RPMI8226 (cell line): ENCODE measurements at regions not wholly inside any gene's neighbourhood (a gene's known extent, or its start where the extent isn't known, plus 50 kb on each side); places are given as distances from the start of the nearest gene placed in this dataset.
"Not testable (repeated sequence)": the region's sequence is repeated elsewhere in the genome, so short reads cannot be mapped to it uniquely, and the experiment has no call there.

Experiments used
- DNase-seq: peaks from one replicate; pipeline ENCODE4 v3.0.0-alpha.2; 2015

DNA sequence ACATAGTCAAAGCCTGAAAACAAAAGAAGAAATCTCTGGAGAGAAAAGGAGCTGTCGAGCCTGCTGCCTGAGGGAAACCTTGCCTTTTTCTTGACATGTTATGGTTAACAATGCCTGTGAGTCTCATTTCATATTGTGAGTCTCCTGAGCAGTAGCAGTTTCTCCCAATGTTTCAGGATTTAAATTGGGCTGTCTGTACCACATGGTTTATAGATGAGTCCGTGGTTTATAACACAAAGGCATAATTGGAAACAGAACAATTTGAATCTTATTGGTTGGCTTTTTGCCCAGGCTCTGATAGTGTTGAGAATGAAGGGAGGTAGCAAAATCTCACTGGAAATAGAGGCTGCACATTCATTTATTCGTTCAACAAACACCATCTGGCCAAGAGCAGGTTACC lies 540.9 kb downstream of the RAB38 start:
- no peak for DNase-seq

DNA sequence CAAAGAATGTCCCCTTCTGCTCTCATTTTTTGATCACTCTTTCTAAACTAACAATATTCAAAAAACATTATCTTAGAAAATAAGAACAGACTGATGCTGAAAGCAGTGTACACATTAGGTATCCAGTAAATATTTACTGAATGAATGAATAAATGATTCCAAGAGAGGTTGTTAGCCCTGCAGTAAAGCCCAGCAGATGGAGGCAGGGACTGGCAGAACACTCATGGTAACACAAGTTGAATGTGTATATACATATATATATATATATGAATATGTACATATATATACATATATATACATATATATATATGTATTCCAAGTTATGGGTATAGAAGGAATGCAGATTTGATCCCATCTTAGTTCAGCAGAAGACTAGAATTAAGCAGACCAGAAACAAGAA lies 546.3 kb downstream of the RAB38 start:
- no peak for DNase-seq

DNA sequence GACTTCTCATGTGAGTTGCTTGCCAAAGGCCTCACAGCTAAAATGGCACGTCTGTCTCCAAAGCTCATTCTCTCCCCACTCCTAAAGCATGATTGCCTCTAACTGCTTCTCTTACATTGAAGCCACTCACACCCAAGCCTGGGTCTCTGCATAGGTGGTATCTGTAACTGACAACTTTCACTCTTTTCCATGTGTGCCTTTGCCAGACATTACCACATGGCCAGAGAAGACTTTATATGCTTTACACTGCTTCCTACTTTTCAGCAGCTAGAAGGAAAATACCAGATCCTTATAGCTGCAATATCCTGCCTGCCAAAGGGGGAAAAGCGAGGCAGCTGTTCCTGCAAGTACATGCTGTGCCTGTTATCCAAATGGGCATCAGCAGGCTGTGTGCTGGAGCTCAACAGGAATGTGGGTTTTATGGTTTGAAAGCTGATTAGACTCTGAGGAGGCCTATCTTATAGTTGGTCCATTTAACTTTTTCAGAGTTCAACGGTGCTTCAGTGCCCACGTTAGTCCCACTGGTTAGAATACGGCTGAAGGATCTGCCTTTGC lies 547.1 kb downstream of the RAB38 start:
- DNase-seq = no peak

DNA sequence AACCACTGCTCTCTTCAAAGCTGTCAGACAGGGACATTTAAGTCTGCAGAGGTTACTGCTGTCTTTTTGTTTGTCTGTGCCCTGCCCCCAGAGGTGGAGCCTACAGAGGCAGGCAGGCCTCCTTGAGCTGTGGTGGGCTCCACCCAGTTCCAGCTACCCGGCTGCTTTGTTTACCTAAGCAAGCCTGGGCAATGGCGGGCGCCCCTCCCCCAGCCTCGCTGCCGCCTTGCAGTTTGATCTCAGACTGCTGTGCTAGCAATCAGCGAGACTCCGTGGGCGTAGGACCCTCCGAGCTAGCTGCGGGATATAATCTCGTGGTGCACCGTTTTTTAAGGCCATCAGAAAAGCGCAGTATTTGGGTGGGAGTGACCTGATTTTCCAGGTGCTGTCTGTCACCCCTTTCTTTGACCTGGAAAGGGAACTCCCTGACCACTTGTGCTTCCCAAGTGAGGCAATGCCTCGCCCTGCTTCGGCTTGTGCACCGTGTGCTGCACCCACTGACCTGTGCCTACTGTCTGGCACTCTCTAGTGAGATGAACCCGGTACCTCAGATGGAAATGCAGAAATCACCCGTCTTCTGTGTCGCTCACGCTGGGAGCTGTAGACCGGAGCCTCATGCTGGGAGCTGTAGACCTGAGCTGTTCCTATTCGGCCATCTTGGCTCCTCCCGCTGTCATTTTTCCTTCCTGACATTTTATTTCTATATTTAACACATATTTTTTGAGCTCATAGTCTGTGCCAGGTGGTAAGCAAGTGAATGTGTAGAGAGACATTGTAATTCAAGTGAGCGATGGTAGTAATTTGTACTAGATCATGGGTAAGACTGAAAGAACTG lies 551.5 kb downstream of the RAB38 start:
- DNase-seq = not testable (repeated sequence)

DNA sequence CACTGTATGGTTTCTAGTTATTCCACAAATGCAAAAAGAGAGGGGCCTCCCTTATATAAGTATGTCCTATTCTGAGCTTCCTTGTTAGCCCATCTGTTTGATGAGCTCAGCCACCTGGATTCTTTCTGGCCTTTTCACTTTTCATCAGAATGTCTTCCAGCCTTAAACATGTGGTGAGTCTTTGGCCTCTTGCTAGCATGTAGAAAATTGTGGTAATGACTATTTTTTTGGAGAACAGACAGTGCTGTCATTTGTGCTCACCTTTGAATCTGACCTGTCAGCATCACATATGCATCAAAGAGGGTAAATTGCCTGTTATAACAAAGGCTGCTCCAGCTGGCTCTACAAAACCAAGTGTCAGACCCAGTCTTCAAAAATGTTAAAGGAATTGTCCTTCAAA lies 558.7 kb downstream of the RAB38 start:
- no peak for DNase-seq

DNA sequence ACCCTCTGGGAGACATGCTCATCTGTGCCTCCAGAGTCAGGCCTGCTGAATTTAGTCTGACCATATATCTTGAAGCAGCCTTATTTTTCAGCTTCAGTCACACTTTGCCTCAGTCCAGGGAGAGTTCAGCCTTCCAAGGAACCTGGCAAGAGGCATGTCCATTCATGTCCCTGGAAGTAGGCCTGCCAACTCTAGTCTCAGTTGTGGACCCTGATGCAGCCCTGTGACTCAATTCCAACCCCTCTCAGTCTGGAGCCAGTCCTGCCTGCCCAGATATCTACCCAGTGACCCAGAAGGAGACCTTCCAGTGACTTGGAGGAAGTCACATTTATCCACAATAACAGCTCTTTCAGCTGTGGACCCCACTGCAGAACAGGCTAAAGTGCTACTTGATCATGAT lies 566.6 kb downstream of the TMEM135 start:
- DNase-seq = no peak

DNA sequence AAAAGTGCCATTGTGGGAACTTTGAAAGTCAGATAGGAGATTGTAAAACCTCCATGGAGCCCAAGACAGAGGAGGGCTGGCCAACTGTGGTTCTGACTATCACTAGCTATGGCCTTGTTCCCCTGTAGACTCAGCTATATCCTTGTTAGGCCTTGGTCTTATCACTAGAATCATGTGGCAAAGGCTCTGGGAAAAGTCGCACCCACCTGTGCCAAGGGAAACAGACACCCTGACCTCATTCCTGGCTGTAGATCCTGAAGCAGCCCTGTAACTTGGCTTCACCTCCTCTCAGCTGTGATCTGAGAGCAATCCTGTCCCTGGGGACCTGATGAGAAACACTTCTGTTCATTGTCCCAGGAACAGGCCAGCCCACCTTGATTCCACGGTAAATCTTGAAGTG lies 566.2 kb downstream of the TMEM135 start:
- DNase-seq = no peak

DNA sequence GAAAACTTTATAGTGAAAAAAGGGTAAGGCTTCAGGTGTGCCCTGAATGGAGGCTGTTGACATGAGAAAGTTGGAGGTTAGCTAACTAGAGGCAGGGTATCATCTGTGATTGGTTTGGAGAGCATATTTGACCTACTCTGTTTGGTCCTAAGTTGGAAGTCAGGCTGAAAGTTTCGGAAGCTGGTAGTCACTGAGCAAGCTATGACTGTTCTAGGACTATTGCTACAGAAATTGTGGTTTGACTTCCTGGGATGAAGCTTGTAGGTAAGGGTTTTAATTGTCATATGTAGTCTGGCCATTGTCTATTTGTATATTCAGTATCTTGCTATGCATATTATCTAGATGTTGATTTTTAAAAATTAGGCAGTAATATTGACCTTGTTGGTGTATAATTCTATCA lies 565.0 kb downstream of the TMEM135 start:
- no peak for DNase-seq

DNA sequence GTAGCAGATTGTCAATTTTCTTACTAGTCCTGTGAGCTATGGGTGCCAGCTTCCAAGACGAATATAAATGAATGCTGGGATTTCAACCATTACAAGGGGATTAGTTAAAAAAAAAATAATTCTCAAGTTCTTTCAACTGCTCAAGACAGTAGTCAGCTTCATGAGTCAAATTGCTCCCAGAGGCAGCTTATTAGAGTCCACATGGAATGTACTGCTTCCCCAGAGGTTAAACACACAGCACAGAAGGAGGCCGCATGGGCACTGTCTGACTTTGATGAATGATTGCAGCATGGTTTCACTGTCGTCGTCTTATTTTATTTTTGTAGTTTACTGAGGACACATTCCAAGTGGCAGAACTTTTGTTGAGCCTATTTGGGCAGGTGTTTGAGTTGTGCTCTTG lies 563.2 kb downstream of the TMEM135 start:
- no peak for DNase-seq

DNA sequence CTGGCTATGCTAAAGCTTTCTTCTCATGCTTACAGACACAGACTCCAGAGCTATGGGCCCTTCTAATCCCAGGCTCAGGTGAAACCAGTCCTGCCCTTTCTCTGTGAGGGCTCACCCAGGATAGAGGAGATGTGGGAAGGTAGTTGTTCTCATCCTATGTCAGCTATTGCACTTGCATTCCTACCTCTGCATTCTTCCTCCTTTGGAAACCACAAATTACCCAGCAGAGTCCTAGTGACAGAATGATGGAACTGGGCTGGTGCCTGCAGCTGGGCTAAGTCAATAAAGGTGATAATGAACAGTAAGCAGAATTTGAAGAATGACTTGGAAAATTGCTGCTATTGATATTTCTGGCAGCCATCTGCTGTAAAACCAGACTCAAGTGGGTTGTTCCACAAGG lies 560.0 kb downstream of the TMEM135 start:
- DNase-seq = no peak

DNA sequence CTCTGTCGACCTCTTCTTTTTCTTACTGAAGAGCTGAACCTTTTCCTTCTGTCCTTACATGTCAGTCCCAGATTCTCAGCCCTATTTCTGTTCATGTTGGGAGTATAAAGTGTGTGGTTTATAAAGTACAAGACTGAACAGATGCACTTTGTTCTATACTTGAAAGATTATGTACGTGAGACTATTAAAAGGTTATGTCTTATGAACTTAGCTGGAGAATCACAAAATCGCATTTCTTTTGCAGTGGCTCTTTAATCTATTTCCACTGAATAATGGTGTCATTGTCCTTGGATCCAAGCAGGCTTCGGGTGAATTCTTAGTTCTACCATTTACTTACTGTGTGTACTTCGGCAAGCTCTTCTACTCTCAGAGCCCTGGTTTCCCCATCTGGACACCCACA lies 558.4 kb downstream of the TMEM135 start:
- no peak for DNase-seq

DNA sequence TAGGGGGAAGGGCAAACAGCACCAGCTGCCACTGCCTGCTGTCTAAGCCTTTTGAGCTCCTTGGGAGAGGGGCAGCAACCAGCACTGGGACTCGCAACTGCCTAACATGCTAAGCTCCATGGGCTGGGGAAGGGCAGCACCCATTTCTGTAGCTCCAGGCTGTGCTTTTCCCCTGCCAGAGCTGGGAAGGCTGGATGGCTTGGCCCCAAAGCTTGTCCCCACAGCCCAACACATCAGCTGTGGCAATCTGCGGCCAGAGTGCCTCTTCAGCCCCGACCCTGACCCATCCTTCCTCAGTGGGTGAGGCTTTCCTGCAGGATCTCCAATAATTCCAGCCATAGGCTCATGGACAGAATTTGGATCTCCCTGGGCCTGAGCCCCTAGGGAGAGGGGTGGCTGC lies 551.3 kb downstream of the TMEM135 start:
- no peak for DNase-seq

DNA sequence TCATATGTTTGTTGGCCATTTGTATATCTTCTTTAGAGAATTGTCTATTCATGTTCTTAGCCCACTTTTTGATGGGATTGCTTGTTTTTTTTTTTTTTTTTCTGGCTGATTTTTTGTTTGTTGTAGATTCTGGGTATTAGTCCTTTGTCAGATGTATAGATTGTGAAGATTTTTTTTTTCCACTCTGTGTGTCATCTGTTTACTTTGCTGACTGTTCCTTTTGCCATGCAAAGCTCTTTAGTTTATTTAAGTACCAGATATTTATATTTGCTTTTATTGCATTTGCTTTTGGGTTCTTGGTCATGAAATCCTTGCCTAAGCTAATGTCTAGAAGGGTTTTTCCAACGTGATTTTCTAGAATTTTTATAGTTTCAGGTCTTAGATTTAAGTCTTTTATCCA lies 547.9 kb downstream of the TMEM135 start:
- DNase-seq = not testable (repeated sequence)

DNA sequence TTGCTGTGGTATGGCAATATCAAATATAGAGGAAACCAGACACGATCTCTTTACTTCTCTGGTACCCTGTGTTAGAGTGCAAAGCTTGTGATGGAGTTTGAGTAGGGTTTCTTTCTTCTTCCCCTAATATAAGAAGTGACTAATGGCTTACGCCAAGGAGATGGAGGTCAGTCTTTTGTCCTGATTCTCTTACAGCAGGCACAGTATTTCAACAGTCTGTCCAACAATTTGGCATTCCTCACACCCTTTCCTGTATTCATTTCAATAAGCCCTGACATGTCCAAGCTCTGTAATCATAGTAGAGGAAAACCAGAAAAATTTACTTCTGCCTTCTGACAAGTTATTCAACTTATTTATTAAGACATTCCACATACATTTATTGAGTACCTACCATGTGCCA lies 546.2 kb downstream of the TMEM135 start:
- no peak for DNase-seq

DNA sequence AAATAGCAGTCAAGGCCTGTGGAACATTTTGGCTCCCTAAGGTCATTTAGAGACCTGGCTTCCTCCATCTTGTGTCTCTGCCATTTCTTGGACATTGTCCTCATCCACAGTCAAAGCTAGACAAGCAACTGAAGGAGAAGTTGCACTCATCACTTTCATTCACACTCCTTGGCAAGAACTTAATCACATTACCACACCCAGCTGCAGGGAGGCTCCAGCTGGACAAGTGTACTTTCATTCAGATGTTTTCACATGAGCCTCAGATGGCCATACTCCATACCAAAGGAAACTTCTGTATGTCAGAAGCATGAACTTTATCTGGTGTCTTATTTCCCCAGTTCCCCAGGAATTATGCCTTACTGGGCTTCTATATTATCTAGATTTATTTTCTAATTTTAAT lies 537.4 kb downstream of the TMEM135 start:
- DNase-seq = no peak

DNA sequence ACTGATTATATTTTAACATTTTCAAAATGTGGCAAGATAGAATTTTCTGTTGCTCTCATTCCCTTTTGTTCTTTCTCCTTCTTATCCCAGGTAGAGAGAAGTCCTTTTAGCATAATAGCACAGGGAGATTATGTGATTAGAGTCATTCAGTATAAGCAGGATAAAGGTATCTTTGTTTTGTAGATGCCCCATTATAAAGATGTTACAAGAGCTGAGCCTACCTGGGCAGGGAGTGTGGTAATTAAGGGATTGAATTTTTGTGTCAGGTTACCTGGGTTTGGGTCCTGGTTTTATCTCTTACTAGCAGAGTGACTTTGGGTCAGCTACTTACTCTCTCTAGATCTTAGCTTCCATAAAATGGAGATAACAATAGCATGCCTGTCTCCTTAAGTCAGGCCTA lies 536.5 kb downstream of the TMEM135 start:
- no peak for DNase-seq

DNA sequence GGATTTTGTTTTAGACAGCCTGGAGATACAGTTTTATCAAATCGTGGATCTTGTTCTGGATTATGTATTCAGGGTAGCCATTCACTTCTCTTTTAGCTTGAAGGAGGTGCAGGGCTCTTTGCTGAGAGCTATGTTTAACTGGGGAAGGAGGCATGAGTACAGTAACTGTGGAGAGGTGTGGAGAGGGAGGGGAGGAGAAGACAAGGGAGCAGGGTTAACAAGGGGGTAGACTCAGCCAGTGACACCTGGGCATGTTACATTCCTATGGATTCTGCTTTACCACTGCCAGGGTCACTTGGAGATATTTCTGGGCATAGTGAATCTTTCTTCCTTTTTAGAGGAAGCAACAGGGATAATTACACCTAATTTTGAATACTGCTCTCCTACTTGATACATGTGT lies 536.0 kb downstream of the TMEM135 start:
- DNase-seq = no peak

DNA sequence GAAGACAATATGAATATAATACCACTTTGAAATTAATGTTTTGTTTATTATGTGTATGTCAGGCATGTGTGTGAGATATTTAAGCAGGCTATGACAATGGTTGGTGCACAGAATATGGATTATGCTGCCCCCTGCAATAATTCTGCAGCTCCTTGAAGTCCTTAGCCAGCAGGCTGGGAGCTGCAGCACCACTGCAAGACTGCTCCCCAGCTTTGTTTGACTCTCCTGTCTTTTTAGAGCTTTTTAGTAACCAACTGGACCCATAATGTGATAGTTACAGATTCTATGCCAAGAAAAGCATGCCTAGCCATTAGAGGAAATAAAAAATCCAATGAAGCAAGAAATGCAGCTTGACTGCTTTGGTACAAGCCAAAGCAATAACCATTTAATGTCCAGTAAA lies 535.1 kb downstream of the TMEM135 start:
- no peak for DNase-seq

DNA sequence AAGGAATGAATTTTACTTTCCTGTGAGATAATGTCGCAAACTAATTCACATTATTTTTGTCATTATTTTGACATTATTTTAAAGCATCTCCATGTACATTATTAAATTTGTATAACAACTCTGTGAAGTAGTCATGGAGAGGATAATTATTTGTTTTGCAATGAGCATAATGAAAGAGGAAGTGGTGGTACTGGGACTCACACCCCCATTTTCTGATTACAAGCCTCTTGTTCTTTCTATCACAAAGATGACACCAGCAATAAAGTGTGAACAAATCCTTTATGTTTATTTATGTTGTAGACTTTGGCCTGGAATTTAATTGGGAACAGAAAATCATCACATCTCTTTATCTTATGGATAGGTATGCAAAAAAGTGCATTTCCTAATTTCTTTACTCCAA lies 522.6 kb downstream of the TMEM135 start:
- DNase-seq = no peak

DNA sequence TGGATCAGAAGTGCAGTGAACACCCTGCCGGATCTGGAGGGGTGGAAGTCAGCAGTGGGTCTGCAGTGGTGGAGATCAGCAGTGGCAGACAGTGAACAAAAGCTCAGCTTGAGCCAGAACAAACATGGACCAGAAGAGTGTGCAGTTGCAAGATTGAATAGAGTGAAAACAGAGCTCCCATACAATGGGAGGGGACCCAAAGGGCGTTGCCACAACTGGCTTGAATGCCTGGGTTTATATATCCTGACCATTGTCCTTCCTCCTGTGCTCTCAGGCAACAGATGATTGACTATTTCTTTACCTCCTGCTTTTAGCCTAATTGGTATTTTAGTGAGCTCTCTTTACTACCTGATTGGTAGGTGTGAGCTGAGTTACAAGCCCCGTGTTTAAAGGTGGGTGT lies 522.1 kb downstream of the TMEM135 start:
- not testable (repeated sequence) for DNase-seq

DNA sequence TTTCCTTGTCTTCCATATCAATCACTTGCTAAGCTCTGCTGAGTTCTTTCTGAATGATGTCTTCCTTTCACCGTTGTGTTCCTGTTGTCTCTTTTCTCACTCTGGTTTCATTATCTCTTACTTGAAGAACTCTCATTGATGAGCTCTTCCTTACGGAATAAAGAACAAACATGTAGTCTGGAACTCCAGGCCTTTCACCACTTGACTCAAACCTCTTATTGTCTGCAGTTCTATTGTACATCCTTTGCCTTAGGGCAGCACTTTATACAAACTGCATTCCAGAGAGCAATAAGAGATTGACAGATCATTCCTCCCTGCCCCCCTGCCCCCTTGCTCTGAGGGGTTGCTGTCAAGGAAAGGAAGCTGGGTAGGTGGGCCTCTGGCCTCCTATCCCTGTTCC lies 517.4 kb downstream of the TMEM135 start:
- DNase-seq = no peak

DNA sequence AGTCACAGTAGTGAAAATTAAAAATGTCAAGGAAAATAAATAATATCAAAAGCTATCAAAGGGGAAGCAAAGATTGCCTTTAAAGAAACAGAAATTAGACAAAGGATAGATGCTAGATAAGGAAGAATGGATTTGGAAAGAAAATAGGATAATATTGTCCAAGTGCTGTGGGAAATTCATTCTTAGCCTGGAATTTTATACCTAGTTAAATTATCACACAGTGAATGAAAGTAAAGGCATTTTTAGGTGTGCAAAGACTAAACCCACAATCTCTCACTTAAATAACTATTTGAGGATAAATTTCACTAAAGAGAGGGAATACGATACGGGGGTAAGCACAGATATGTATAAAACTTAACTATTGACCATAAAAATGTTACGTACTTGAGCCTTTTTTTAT lies 511.1 kb downstream of the TMEM135 start:
- DNase-seq = no peak

DNA sequence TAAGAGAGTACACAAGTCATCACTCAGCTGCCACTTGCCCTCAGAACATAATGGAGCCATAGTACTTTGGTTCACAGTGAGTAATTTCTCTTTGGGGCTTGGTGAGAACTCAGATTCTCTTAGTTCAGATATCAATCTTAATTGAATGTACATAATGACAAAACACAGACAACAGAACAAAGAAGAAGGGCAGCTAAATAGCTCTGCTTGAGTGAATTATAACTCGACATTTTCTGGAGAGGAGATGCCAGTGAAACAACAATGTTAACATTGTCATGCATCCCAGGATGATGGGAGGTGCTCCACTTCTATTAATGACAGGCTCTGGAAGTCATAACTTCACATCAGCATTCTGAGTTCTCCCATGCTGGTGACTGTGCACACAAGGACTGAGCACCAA lies 508.1 kb downstream of the TMEM135 start:
- DNase-seq = no peak

DNA sequence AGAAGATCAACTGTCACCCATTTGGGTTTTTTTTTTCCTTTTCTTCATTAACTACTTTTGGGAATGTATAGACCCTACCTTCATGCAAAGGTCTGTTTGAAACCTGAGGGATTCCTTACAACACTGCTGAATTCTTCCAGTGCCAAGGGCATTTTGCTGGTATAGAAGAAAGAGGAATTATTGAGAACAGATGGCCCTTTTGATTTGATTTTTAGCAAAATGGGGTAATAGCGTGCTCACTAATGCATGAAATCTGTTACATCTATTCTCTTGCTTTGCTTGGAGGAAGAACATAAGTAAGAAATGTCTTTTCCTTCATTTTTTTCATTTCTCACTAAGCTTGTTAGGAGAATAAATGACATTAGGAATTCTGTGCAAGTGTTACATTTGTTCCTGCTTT lies 501.9 kb downstream of the TMEM135 start:
- no peak for DNase-seq

DNA sequence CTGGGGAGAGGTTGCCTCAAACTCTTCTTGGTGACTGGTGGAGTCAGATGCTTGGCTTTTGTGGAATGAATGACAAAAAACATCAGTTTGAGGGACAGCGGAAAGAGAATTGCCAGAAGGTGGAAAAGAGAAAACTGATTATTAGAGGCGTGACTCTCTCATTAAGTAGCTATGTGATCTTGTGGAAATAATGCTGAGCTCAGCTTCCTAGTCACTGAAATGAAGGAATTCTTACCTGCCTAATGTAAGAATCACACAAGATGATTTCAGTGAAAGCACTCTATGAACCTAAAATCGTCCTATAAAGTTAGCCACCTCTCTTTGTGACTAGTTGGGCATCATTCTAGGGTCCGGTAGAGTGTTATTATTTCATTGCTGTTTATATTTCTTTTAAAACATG lies 498.8 kb downstream of the TMEM135 start:
- DNase-seq = no peak
